GM23338 (cell line): ENCODE measurements at regions not wholly inside any gene's neighbourhood (a gene's known extent, or its start where the extent isn't known, plus 50 kb on each side); places are given as distances from the start of the nearest gene placed in this dataset.

ENCODE experiments used
- CREB1 ChIP-seq: fragments of 250-450 bp; sonication (Bioruptor Pico); IDR thresholded peaks from 2 replicates; pipeline ENCODE4 v1.5.0; 2020; ENCODE audit warnings: low read depth, mild to moderate bottlenecking, moderate library complexity
- EZH2 ChIP-seq: fragments of 200-600 bp; sonication (generic); IDR thresholded peaks from one replicate; pipeline ENCODE4 v1.8.0; 2017; ENCODE audit warnings: antibody characterized with exemption, mild to moderate bottlenecking, low read depth; ENCODE audit not compliant: unreplicated experiment
- EZH2phosphoT487 ChIP-seq: fragments of 200-600 bp; sonication (generic); IDR thresholded peaks from one replicate; pipeline ENCODE4 v1.8.1; 2018; ENCODE audit warnings: antibody characterized with exemption; ENCODE audit not compliant: unreplicated experiment
- JUNB ChIP-seq: IDR thresholded peaks from one replicate; pipeline ENCODE4 v1.6.1; 2016; ENCODE audit warnings: antibody characterized with exemption; ENCODE audit not compliant: unreplicated experiment
- POLR2AphosphoS5 ChIP-seq: IDR thresholded peaks from 2 replicates; pipeline ENCODE4 v1.6.1; 2016; ENCODE audit warnings: antibody characterized with exemption, low read depth
- REST ChIP-seq: IDR thresholded peaks from one replicate; pipeline ENCODE4 v1.6.1; 2018; ENCODE audit warnings: antibody characterized with exemption; ENCODE audit not compliant: unreplicated experiment
- ZNF114 ChIP-seq: fragments of 250-450 bp; sonication (Bioruptor Pico); IDR thresholded peaks from 2 replicates; pipeline ENCODE4 v1.5.0; 2020; ENCODE audit warnings: mild to moderate bottlenecking, moderate library complexity
- TF ChIP-seq, protein P1 (sequence below), 2 experiments: fragments of 200-600 bp in 1 of 2; sonication (generic) in 1 of 2; conservative IDR thresholded peaks; 2 replicates each; pipeline versions ENCODE4 v1.5.1 to v1.6.1; 2016 to 2017; ENCODE audit warnings: antibody characterized with exemption in 2 of 2, low read depth in 2 of 2, mild to moderate bottlenecking in 2 of 2, moderate library complexity in 1 of 2

- TF ChIP-seq ZNF114 (no peak), EZH2phosphoT487 (no peak), POLR2AphosphoS5 (no peak), EZH2 (no peak), JUNB (no peak), CREB1 (CRISPR knock-in tag) (no peak), REST (no peak)
- TF ChIP-seq, protein P1, sequence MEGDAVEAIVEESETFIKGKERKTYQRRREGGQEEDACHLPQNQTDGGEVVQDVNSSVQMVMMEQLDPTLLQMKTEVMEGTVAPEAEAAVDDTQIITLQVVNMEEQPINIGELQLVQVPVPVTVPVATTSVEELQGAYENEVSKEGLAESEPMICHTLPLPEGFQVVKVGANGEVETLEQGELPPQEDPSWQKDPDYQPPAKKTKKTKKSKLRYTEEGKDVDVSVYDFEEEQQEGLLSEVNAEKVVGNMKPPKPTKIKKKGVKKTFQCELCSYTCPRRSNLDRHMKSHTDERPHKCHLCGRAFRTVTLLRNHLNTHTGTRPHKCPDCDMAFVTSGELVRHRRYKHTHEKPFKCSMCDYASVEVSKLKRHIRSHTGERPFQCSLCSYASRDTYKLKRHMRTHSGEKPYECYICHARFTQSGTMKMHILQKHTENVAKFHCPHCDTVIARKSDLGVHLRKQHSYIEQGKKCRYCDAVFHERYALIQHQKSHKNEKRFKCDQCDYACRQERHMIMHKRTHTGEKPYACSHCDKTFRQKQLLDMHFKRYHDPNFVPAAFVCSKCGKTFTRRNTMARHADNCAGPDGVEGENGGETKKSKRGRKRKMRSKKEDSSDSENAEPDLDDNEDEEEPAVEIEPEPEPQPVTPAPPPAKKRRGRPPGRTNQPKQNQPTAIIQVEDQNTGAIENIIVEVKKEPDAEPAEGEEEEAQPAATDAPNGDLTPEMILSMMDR (conservative IDR thresholded peaks at IDR 0.05; ENCODE audit: low read depth in 2 of 2) = no peak
These were observed 180.4 kb downstream of the RBM26 start for GRCh38 chr13:79225487-79226232.
